ENCODE measurements at regions not wholly inside any gene's neighbourhood (a gene's known extent, or its start where the extent isn't known, plus 50 kb on each side); places are given as distances from the start of the nearest gene placed in this dataset.

GRCh38 chr11:8800520-8801110, 110.4 kb upstream of the AKIP1 start:
- DNase-seq = no peak

GRCh38 chr11:8801121-8801520, 109.9 kb upstream of the AKIP1 start:
- no peak for DNase-seq

- DNase-seq = no peak
Observed at GRCh38 chr11:8802251-8802650, 108.7 kb upstream of the AKIP1 start.

- DNase-seq = no peak
Observed at GRCh38 chr11:8803973-8804372, 107.0 kb upstream of the AKIP1 start.

- DNase-seq = no peak
Observed at GRCh38 chr11:8805296-8805695, 105.7 kb upstream of the AKIP1 start.

- no peak for DNase-seq
Observed at GRCh38 chr11:8806974-8807373, 104.0 kb upstream of the AKIP1 start.

GRCh38 chr11:8807544-8808225, 103.3 kb upstream of the AKIP1 start:
- DNase-seq = no peak

GRCh38 chr11:8808226-8808585, 102.8 kb upstream of the AKIP1 start:
- DNase-seq = no peak

- DNase-seq = no peak
Observed at GRCh38 chr11:8809241-8809938, 101.6 kb upstream of the AKIP1 start.

- no peak for DNase-seq
Observed at GRCh38 chr11:8809939-8810539, 101.0 kb upstream of the AKIP1 start.

- no peak for DNase-seq
Observed at GRCh38 chr11:8810540-8811301, 100.3 kb upstream of the AKIP1 start.

- no peak for DNase-seq
Observed at GRCh38 chr11:8811571-8811970, 99.4 kb upstream of the AKIP1 start.

GRCh38 chr11:8812438-8812837, 98.6 kb upstream of the AKIP1 start:
- no peak for DNase-seq

GRCh38 chr11:8813658-8814057, 97.3 kb upstream of the AKIP1 start:
- DNase-seq = peak; percentile 34

GRCh38 chr11:8814209-8814922, 96.6 kb upstream of the AKIP1 start:
- DNase-seq = no peak

GRCh38 chr11:8814923-8815240, 96.1 kb upstream of the AKIP1 start:
- DNase-seq = no peak

- no peak for DNase-seq
Observed at GRCh38 chr11:8818421-8818820, 92.6 kb upstream of the AKIP1 start.

- DNase-seq = no peak
Observed at GRCh38 chr11:8820401-8820800, 90.6 kb upstream of the AKIP1 start.

- DNase-seq = no peak
Observed at GRCh38 chr11:8822469-8822868, 88.5 kb upstream of the AKIP1 start.

GRCh38 chr11:8823174-8823742, 87.7 kb upstream of the AKIP1 start:
- DNase-seq = no peak

- no peak for DNase-seq
Observed at GRCh38 chr11:8826139-8826786, 84.7 kb upstream of the AKIP1 start.

Data from CD4-positive, alpha-beta T cell treated with Interleukin-17A for 4 hours (primary cell).